CD4-positive, alpha-beta T cell treated with Interleukin-4 for 1 hour (primary cell): ENCODE measurements at regions not wholly inside any gene's neighbourhood (a gene's known extent, or its start where the extent isn't known, plus 50 kb on each side); places are given as distances from the start of the nearest gene placed in this dataset.
"Not testable (repeated sequence)": the region's sequence is repeated elsewhere in the genome, so short reads cannot be mapped to it uniquely, and the experiment has no call there.

Experiments used
- DNase-seq, 2 donors: peaks; one replicate each; pipeline ENCODE4 v3.0.0-alpha.2; 2020 to 2022

- DNase-seq = not testable (repeated sequence)
These were observed 69.5 kb downstream of the MDH2 start for GRCh38 chr7:76117306-76117991.

DNA sequence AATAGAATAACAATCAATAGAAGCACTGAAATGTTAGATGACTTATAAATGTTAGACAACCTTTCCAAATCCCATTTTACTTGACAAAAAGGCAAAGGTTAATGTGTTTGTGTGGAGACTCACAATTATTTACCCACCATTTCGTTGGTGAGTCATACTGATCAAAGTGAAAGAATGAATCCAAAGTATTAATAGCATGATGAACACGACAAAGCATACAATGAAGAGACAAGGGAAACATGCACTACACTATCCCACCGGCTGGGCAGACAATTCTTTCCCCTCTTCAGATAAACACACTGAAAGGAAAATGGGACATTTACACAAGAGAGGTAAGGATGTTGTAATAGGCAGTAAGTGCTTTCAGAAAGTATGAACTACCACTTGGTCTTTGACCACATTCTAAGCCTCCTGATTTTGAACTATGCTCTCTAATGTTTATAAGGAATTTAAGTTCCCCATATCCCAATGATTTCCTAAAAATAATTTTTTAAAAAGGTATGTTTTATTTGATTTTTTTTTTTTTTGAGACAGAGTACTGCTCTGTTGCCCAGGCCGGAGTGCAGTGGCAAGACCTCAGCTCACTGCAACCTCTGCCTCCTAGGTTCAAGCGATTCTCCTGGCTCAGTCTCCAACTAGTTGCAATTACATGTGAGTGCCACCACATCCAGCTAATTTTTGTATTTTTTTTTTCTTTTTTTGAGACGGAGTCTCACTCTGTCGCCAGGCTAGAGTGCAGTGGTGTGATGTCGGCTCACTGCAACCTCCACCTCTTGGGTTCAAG is 70.5 kb downstream of the MDH2 start:
- not testable (repeated sequence) for DNase-seq

GRCh38 chr7:76121044-76121443 is 73.1 kb downstream of the MDH2 start:
- no peak for DNase-seq

GRCh38 chr7:76122516-76123239 is 74.8 kb downstream of the MDH2 start:
- no peak for DNase-seq

- no peak for DNase-seq
These were observed 75.4 kb downstream of the MDH2 start for GRCh38 chr7:76123316-76123715.

- DNase-seq = no peak
These were observed 76.1 kb upstream of the SRRM3 start for GRCh38 chr7:76125560-76125959.

DNA sequence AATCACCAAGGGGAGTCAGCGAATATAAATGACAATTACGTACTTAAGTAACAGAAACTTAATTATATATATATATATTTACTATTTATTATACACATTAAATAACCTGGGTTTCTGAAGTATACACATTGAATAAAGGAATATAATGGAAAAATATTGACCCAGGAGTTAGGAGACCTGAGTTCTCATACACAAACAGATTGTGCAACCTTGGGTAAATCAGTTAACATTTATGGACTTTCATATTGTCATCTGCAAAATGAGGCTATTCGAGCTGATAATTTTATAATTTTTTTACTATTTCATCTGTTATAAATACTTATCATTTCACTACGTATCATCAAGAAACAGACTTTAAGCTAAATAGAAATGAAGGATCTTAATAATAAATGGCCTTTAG is 75.1 kb upstream of the SRRM3 start:
- DNase-seq = no peak

DNA sequence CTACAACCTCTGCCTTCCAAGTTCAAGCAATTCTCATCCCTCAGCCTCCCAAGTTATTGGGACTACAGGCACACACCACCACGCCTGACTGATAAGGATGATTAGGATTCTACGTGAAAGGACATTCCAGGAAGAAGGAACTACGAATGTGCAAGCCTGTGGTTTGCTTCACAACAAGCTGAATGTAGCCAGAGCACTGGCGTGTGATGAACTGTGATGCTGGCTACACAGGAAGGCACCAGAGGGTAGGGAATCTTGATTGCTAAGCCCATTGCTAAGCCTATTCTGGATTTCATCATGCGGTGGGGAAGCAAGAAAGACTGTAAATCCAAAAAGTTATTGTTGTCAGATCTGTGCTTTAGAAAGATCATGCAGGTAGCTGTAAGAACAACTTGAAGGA is 72.3 kb upstream of the SRRM3 start:
- no peak for DNase-seq

DNA sequence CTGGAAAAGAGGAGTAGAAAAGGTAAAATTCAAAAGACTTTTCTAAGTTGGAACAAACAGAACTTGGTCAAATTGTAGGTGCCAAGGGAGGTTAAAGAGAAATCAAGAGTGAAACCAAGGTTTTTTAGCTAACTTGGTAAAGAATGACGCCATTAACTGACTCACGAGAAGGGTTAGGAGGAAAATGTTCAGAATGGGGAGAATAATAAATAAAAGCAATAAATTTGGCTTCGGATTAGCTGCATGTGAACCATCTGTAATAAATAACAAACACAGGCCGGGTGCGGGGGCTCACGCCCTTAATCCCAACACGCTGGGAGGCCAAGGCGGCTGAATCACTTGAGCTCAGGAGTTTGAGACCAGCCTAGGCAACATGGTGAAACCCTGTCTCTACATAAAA is 71.9 kb upstream of the SRRM3 start:
- no peak for DNase-seq

- peak in 1 of 2 donors; percentile 14 for DNase-seq
These were observed 71.0 kb upstream of the SRRM3 start for GRCh38 chr7:76130661-76131060.

- not testable (repeated sequence) for DNase-seq
These were observed 69.8 kb upstream of the SRRM3 start for GRCh38 chr7:76131887-76132286.

GRCh38 chr7:76133164-76133775 is 68.4 kb upstream of the SRRM3 start:
- DNase-seq = peak in 1 of 2 donors; percentile 15

DNA sequence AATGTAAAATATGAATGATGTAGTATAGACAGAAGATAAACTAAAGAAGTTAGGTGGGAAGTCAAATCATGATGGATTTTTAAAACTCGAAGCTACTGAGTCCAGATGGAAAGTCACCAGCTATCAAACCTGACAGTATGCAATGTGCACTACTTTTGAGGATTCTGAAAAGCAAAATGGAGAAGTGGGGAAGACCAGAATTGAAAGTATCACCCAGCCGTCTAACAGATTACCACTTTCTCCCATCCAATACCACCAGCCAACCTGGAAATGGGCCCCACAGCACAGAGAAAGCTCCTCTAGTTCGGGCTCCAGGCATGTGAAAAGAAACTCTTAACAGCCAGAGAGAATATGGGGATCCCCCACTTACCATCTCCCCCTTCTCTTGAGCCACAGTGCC is 67.9 kb upstream of the SRRM3 start:
- no peak for DNase-seq

GRCh38 chr7:76135263-76135662 is 66.4 kb upstream of the SRRM3 start:
- DNase-seq = not testable (repeated sequence)

- DNase-seq = not testable (repeated sequence)
These were observed 63.0 kb upstream of the SRRM3 start for GRCh38 chr7:76138577-76139313.

DNA sequence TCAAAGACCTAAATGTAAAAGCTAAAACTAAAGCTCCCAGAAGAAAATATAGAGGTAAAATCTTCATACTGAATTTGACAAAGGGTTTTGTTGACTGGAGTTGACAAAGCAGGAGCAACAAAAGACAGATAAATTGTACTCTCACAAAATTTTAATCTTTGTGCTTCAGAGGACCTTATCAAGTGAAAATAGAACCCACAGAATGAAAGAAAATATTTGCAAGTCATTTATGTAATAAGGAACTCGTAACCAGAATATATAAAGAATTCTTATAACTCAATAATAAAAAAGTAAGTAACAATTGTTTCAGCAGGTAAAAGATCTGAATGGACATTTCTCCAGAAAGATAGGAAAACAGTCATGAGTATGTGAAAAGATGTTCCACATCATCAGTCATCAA is 62.0 kb upstream of the SRRM3 start:
- no peak for DNase-seq

DNA sequence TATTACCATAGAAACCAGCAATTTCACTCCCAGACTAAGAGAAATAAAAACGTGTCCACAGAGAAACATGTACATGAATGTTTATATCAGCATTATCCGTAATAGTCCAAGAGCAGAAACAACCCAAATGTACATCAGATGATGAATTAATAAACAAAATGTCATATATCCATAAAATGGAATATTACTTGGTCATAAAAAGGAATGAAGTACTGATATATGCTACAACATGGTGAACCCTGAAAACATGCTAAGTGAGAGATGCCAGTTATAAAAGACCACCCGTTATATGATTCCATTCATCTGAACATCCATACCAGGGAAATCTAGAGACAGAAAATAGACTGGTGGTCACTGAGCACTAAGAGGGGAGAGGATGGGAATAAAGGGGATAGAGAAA is 61.4 kb upstream of the SRRM3 start:
- DNase-seq = not testable (repeated sequence)

DNA sequence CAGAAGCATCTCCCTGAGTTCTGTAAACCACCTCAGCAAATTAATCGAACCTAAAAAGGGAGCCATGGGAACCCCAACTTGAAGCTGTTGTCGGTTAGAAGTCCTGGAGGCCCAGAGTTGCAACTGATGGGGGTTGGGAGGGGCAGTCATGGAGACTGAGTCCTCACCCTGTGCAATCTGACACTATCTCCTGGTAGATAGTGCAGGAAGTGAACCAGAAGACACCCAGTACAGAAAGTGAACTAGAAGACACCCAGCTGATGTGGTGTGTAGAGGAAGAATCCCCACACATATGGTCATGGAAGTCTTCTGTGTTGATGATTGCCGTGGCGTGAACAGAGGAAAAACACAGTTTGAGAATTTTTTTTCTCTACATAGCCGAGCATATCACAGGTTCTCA is 58.8 kb upstream of the SRRM3 start:
- peak in 1 of 2 donors; percentile 42 for DNase-seq

- not testable (repeated sequence) for DNase-seq
These were observed 56.9 kb upstream of the SRRM3 start for GRCh38 chr7:76144664-76145270.

DNA sequence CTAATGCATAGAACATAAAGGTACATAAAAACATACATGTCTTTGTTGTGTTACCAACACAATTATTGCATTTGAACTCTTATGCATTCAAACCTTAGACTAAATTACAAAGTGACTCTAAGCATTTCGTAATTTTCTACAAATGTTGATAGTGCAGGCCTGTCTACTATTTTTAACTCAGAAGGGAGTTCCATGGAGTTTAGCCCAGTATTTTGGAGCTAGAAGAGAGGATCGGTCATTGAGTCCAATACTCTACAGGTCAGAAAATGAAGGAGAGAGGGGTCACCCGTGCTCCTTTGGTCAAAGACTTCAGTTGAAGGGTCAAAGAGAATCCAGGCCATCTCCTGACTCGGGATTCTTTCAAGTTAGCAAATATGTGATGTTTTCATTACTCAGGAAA is 55.3 kb upstream of the SRRM3 start:
- no peak for DNase-seq

GRCh38 chr7:76148947-76149346 is 52.7 kb upstream of the SRRM3 start:
- DNase-seq = not testable (repeated sequence)
